PC-9 (cell line): ENCODE measurements at regions not wholly inside any gene's neighbourhood (a gene's known extent, or its start where the extent isn't known, plus 50 kb on each side); places are given as distances from the start of the nearest gene placed in this dataset.

Experiments
- BruUV-seq: library from RNA; stranded (reverse); fragments of 400-500 nt; replicated peaks from 2 replicates; lab custom pipeline; 2021; lab: Mats Ljungman, UMichigan
- CTCF ChIA-PET: fragments of 300-600 bp; sonication (Branson Sonifier 250); formaldehyde crosslinking; loops from one replicate; lab custom pipeline; 2022; ENCODE audit warnings: antibody characterized with exemption; lab: Charles Lee
- POLR2A ChIA-PET: fragments of 300-600 bp; sonication (Branson Sonifier 250); formaldehyde crosslinking; loops from one replicate; lab custom pipeline; 2022; ENCODE audit warnings: antibody characterized with exemption; ENCODE audit not compliant: unreplicated experiment; lab: Charles Lee
- DNase-seq, 2 experiments: peaks; one replicate each; pipeline versions ENCODE4 v3.0.0 to v3.0.0-alpha.2; 2015 to 2022; ENCODE audit warnings: mixed read lengths in 1 of 2
- H2AFZ ChIP-seq: fragments of 200-600 bp; sonication (generic); 2 replicates; pipeline ENCODE4 v1.8.1; 2017; ENCODE audit warnings: antibody characterized with exemption
- H3F3A ChIP-seq: fragments of 200-600 bp; sonication (generic); 2 replicates; pipeline ENCODE4 v1.8.1; 2017; ENCODE audit warnings: antibody characterized with exemption, mild to moderate bottlenecking, low read depth; ENCODE audit not compliant: insufficient read depth
- H3K27ac ChIP-seq: fragments of 200-600 bp; sonication (generic); 2 replicates; pipeline ENCODE4 v1.6.1; 2016; ENCODE audit warnings: mixed run types
- H3K27me3 ChIP-seq: fragments of 200-600 bp; sonication (generic); 2 replicates; pipeline ENCODE4 v1.6.1; 2016; ENCODE audit warnings: low read depth, mixed run types; ENCODE audit not compliant: insufficient read depth
- H3K36me3 ChIP-seq: fragments of 200-600 bp; sonication (generic); 2 replicates; pipeline ENCODE4 v1.6.1; 2016; ENCODE audit warnings: low read depth, mixed run types
- H3K4me1 ChIP-seq: fragments of 200-600 bp; sonication (generic); replicated peaks from 2 replicates; pipeline ENCODE4 v1.6.1; 2016; ENCODE audit warnings: mixed run types; ENCODE audit not compliant: insufficient read depth
- H3K4me2 ChIP-seq: fragments of 200-600 bp; sonication (generic); 2 replicates; pipeline ENCODE4 v1.6.1; 2017; ENCODE audit warnings: mixed run types
- H3K4me3 ChIP-seq: fragments of 200-600 bp; sonication (generic); 2 replicates; pipeline ENCODE4 v1.6.1; 2016; ENCODE audit warnings: mixed run types
- H3K79me2 ChIP-seq: fragments of 200-600 bp; sonication (generic); 2 replicates; pipeline ENCODE4 v1.6.1; 2017; ENCODE audit warnings: low read depth, mixed run types
- H3K9me2 ChIP-seq: fragments of 200-600 bp; sonication (generic); 2 replicates; pipeline ENCODE4 v1.8.1; 2017; ENCODE audit warnings: mild to moderate bottlenecking; ENCODE audit not compliant: insufficient read depth
- H3K9me3 ChIP-seq: fragments of 200-600 bp; sonication (generic); 2 replicates; pipeline ENCODE4 v1.8.1; 2016; ENCODE audit warnings: low read depth; ENCODE audit not compliant: insufficient read depth
- H4K20me1 ChIP-seq: fragments of 200-600 bp; sonication (generic); 2 replicates; pipeline ENCODE4 v1.8.1; 2017; ENCODE audit not compliant: insufficient read depth
- CTCF ChIP-seq: fragments of 200-600 bp; sonication (generic); conservative IDR thresholded peaks from 2 replicates; pipeline ENCODE4 v1.6.1; 2017; ENCODE audit warnings: mixed run types, antibody characterized with exemption, mild to moderate bottlenecking, moderate library complexity
- EZH2 ChIP-seq: fragments of 200-600 bp; sonication (generic); IDR thresholded peaks from 2 replicates; pipeline ENCODE4 v1.8.0; 2017; ENCODE audit warnings: antibody characterized with exemption, low read depth
- intact Hi-C: fragments of 100-400 bp; cut with micrococcal nuclease; formaldehyde crosslinking; loops from one replicate; pipeline ENCODE4 v1.10.0; 2022; ENCODE audit not compliant: unreplicated experiment

GRCh38 chr4:162401021-162401420, 237.2 kb upstream of the FSTL5 start:
- intact Hi-C loops = no loop called here
- ChIA-PET POLR2A (no interaction called here), CTCF (no interaction called here)
- Histone ChIP-seq H3K79me2 (no peaks in the 10 kb centered on the region), H4K20me1 (no peaks in the 10 kb centered on the region), H2AFZ (no peak overlapping the region), H3K9me2 (no peaks in the 10 kb centered on the region), H3K4me3 (no peak overlapping the region), H3K27me3 (no peaks in the 10 kb centered on the region), H3K9me3 (no peaks in the 10 kb centered on the region), H3K27ac (no peak overlapping the region), H3K36me3 (no peaks in the 10 kb centered on the region), H3F3A (no peaks in the 10 kb centered on the region), H3K4me1 (no peaks in the 10 kb centered on the region), H3K4me2 (no peak overlapping the region)
- DNase-seq = no peak
- no TSS peak for BruUV-seq
- TF ChIP-seq EZH2 (no peak), CTCF (no peak)

- no peaks in the 10 kb centered on the region for H4K20me1 ChIP-seq
- no peak for DNase-seq
- H3K36me3 ChIP-seq = no peaks in the 10 kb centered on the region
- no peaks in the 10 kb centered on the region for H3K27me3 ChIP-seq
- ChIA-PET POLR2A (no interaction called here), CTCF (no interaction called here)
- H3K4me2 ChIP-seq = no peak overlapping the region
- no peak overlapping the region for H2AFZ ChIP-seq
- H3K4me3 ChIP-seq = no peak overlapping the region
- no peaks in the 10 kb centered on the region for H3F3A ChIP-seq
- H3K79me2 ChIP-seq = no peaks in the 10 kb centered on the region
- no peaks in the 10 kb centered on the region for H3K4me1 ChIP-seq
- H3K9me3 ChIP-seq = no peaks in the 10 kb centered on the region
- H3K27ac ChIP-seq = no peak overlapping the region
- TF ChIP-seq EZH2 = no peak
- no peak for TF ChIP-seq CTCF
- BruUV-seq = no TSS peak
- intact Hi-C loops = no loop called here
- H3K9me2 ChIP-seq = no peaks in the 10 kb centered on the region
Measured at GRCh38 chr4:162392946-162393345, 229.1 kb upstream of the FSTL5 start.

- H3K36me3 ChIP-seq = no peaks in the 10 kb centered on the region
- no peak overlapping the region for H3K4me3 ChIP-seq
- H2AFZ ChIP-seq = no peak overlapping the region
- POLR2A ChIA-PET = no interaction called here
- no peak for TF ChIP-seq EZH2
- TF ChIP-seq CTCF = no peak
- no TSS peak for BruUV-seq
- no peaks in the 10 kb centered on the region for H3K79me2 ChIP-seq
- CTCF ChIA-PET = no interaction called here
- no peaks in the 10 kb centered on the region for H3K4me1 ChIP-seq
- H3K27ac ChIP-seq = no peak overlapping the region
- H3K4me2 ChIP-seq = no peak overlapping the region
- intact Hi-C loops = no loop called here
- no peaks in the 10 kb centered on the region for H3F3A ChIP-seq
- H4K20me1 ChIP-seq = no peaks in the 10 kb centered on the region
- DNase-seq = no peak
- no peaks in the 10 kb centered on the region for H3K9me2 ChIP-seq
- H3K27me3 ChIP-seq = no peaks in the 10 kb centered on the region
- no peaks in the 10 kb centered on the region for H3K9me3 ChIP-seq
Measured at GRCh38 chr4:162366146-162366545, 202.3 kb upstream of the FSTL5 start.
